SK-N-SH treated with all-trans-retinoic acid at 6 μM for 48 hours (cell line): ENCODE measurements at regions not wholly inside any gene's neighbourhood (a gene's known extent, or its start where the extent isn't known, plus 50 kb on each side); places are given as distances from the start of the nearest gene placed in this dataset.

Experiments used
- ATAC-seq: fragments of 200-7000 bp; cut with Tn5 transposase; 3 replicates; pipeline ENCODE4 v1.9.1; 2020; ENCODE audit warnings: mild to moderate bottlenecking, moderate library complexity
- ARNTL ChIP-seq: fragments of 450-650 bp; formaldehyde crosslinking; IDR thresholded peaks from 2 replicates; pipeline ENCODE4 v1.5.0; 2020; ENCODE audit warnings: low read depth, mild to moderate bottlenecking, moderate library complexity, borderline replicate concordance
- BACH2 ChIP-seq: fragments of 250-450 bp; sonication (Bioruptor Pico); IDR thresholded peaks from 2 replicates; pipeline ENCODE4 v1.9.0; 2021; ENCODE audit warnings: mild to moderate bottlenecking, borderline replicate concordance
- CSDC2 ChIP-seq: fragments of 250-450 bp; sonication (Bioruptor Pico); IDR thresholded peaks from 2 replicates; pipeline ENCODE4 v1.5.0; 2020; ENCODE audit warnings: mild to moderate bottlenecking, moderate library complexity
- ESRRG ChIP-seq: fragments of 250-450 bp; sonication (Bioruptor Pico); IDR thresholded peaks from 2 replicates; pipeline ENCODE4 v1.6.1; 2021; ENCODE audit warnings: mild to moderate bottlenecking
- GLIS3 ChIP-seq: fragments of 250-450 bp; sonication (Bioruptor Pico); IDR thresholded peaks from 2 replicates; pipeline ENCODE4 v1.5.0; 2020; ENCODE audit warnings: mild to moderate bottlenecking, moderate library complexity
- ISL1 ChIP-seq: fragments of 250-450 bp; sonication (Bioruptor Pico); IDR thresholded peaks from 2 replicates; pipeline ENCODE4 v2.1.2; 2022; ENCODE audit warnings: mild to moderate bottlenecking, moderate library complexity
- OSR1 ChIP-seq: fragments of 250-450 bp; sonication (Bioruptor Pico); IDR thresholded peaks from 2 replicates; pipeline ENCODE4 v1.8.0; 2022; ENCODE audit warnings: moderate library complexity, mild to moderate bottlenecking, inconsistent platforms
- PPARA ChIP-seq: fragments of 250-450 bp; sonication (Bioruptor Pico); IDR thresholded peaks from 2 replicates; pipeline ENCODE4 v1.5.0; 2020; ENCODE audit warnings: mild to moderate bottlenecking, borderline replicate concordance
- RARB ChIP-seq: fragments of 250-450 bp; sonication (Bioruptor Pico); IDR thresholded peaks from 2 replicates; pipeline ENCODE4 v1.8.0; 2021; ENCODE audit warnings: mild to moderate bottlenecking, moderate library complexity
- SNAI2 ChIP-seq: fragments of 250-450 bp; sonication (Bioruptor Pico); IDR thresholded peaks from 2 replicates; pipeline ENCODE4 v1.5.0; 2020; ENCODE audit warnings: mild to moderate bottlenecking, moderate library complexity
- TCF4 ChIP-seq: fragments of 250-450 bp; sonication (Bioruptor Pico); IDR thresholded peaks from 2 replicates; pipeline ENCODE4 v1.8.0; 2021; ENCODE audit warnings: mild to moderate bottlenecking, moderate library complexity, borderline replicate concordance
- TOX ChIP-seq: fragments of 250-450 bp; sonication (Bioruptor Pico); IDR thresholded peaks from 2 replicates; pipeline ENCODE4 v1.8.0; 2021; ENCODE audit warnings: mild to moderate bottlenecking, moderate library complexity, borderline replicate concordance
- ZC3H10 ChIP-seq: fragments of 250-450 bp; sonication (Bioruptor Pico); IDR thresholded peaks from 2 replicates; pipeline ENCODE4 v1.5.1; 2021; ENCODE audit warnings: mild to moderate bottlenecking, moderate library complexity
- ZFP3 ChIP-seq: fragments of 250-450 bp; sonication (Bioruptor Pico); IDR thresholded peaks from 2 replicates; pipeline ENCODE4 v1.5.0; 2020; ENCODE audit warnings: mild to moderate bottlenecking, moderate library complexity
- ZFP30 ChIP-seq: fragments of 450-650 bp; formaldehyde crosslinking; IDR thresholded peaks from 2 replicates; pipeline ENCODE4 v1.5.0; 2022; ENCODE audit warnings: mild to moderate bottlenecking, moderate library complexity
- ZNF565 ChIP-seq: fragments of 450-650 bp; formaldehyde crosslinking; conservative IDR thresholded peaks from 2 replicates; pipeline ENCODE4 v1.5.0; 2020; ENCODE audit warnings: low read depth, mild to moderate bottlenecking, moderate library complexity
- ZNF70 ChIP-seq: fragments of 450-650 bp; formaldehyde crosslinking; IDR thresholded peaks from 2 replicates; pipeline ENCODE4 v1.5.0; 2020; ENCODE audit warnings: mild to moderate bottlenecking, moderate library complexity
- ZNF8 ChIP-seq: fragments of 450-650 bp; formaldehyde crosslinking; IDR thresholded peaks from 2 replicates; pipeline ENCODE4 v1.5.0; 2020; ENCODE audit warnings: mild to moderate bottlenecking, moderate library complexity
- TF ChIP-seq, protein P1 (sequence below): fragments of 250-450 bp; sonication (Bioruptor Pico); IDR thresholded peaks from 2 replicates; pipeline ENCODE4 v1.5.0; 2020; ENCODE audit warnings: mild to moderate bottlenecking, moderate library complexity
- TF ChIP-seq, protein P2 (sequence below): fragments of 250-450 bp; sonication (Bioruptor Pico); IDR thresholded peaks from 2 replicates; pipeline ENCODE4 v1.8.0; 2021; ENCODE audit warnings: low read depth, mild to moderate bottlenecking, moderate library complexity, borderline replicate concordance
- TF ChIP-seq, protein P3 (sequence below): fragments of 250-450 bp; sonication (Bioruptor Pico); IDR thresholded peaks from 2 replicates; pipeline ENCODE4 v1.5.1; 2020; ENCODE audit warnings: low read depth, mild to moderate bottlenecking, moderate library complexity
- TF ChIP-seq, protein P4 (sequence below): fragments of 250-450 bp; sonication (Bioruptor Pico); IDR thresholded peaks from 2 replicates; pipeline ENCODE4 v1.5.1; 2021; ENCODE audit warnings: mild to moderate bottlenecking, moderate library complexity
- TF ChIP-seq, protein P5 (sequence below): fragments of 250-450 bp; sonication (Bioruptor Pico); IDR thresholded peaks from 2 replicates; pipeline ENCODE4 v1.8.0; 2020; ENCODE audit warnings: mild to moderate bottlenecking, moderate library complexity, borderline replicate concordance

DNA sequence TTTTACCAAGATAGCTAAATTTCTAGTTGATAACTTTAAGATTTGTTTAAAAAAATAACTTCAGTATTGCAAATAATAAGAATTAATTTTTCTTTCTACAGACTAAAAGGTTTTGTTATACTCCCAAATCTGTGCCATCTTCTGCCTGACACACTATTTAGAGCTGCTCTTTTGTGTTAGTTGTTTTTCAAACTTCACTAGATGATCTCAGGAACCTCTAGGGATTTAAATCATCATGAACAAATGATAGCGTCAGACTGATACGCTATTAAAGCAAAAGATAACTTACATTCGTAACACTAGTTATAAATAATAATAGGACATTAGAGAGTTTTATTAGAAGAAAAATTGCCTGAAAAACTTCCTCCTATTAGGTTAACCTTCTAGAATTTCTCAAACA lies 243.1 kb upstream of the CXADR start:
- TF ChIP-seq TCF4 (CRISPR knock-in tag) (no peak), ZFP30 (CRISPR knock-in tag) (no peak), ZNF565 (CRISPR knock-in tag) (no peak), ESRRG (CRISPR knock-in tag) (no peak), GLIS3 (CRISPR knock-in tag) (no peak), TOX (CRISPR knock-in tag) (no peak), ARNTL (CRISPR knock-in tag) (no peak), ZC3H10 (no peak), OSR1 (CRISPR knock-in tag) (no peak), ISL1 (no peak), SNAI2 (CRISPR knock-in tag) (no peak), ZFP3 (CRISPR knock-in tag) (no peak), RARB (CRISPR knock-in tag) (no peak), PPARA (CRISPR knock-in tag) (no peak), ZNF70 (CRISPR knock-in tag) (no peak)
- TF ChIP-seq, protein P1, sequence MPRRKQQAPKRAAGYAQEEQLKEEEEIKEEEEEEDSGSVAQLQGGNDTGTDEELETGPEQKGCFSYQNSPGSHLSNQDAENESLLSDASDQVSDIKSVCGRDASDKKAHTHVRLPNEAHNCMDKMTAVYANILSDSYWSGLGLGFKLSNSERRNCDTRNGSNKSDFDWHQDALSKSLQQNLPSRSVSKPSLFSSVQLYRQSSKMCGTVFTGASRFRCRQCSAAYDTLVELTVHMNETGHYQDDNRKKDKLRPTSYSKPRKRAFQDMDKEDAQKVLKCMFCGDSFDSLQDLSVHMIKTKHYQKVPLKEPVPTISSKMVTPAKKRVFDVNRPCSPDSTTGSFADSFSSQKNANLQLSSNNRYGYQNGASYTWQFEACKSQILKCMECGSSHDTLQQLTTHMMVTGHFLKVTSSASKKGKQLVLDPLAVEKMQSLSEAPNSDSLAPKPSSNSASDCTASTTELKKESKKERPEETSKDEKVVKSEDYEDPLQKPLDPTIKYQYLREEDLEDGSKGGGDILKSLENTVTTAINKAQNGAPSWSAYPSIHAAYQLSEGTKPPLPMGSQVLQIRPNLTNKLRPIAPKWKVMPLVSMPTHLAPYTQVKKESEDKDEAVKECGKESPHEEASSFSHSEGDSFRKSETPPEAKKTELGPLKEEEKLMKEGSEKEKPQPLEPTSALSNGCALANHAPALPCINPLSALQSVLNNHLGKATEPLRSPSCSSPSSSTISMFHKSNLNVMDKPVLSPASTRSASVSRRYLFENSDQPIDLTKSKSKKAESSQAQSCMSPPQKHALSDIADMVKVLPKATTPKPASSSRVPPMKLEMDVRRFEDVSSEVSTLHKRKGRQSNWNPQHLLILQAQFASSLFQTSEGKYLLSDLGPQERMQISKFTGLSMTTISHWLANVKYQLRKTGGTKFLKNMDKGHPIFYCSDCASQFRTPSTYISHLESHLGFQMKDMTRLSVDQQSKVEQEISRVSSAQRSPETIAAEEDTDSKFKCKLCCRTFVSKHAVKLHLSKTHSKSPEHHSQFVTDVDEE (CRISPR knock-in tag): no peak
- TF ChIP-seq, protein P2, sequence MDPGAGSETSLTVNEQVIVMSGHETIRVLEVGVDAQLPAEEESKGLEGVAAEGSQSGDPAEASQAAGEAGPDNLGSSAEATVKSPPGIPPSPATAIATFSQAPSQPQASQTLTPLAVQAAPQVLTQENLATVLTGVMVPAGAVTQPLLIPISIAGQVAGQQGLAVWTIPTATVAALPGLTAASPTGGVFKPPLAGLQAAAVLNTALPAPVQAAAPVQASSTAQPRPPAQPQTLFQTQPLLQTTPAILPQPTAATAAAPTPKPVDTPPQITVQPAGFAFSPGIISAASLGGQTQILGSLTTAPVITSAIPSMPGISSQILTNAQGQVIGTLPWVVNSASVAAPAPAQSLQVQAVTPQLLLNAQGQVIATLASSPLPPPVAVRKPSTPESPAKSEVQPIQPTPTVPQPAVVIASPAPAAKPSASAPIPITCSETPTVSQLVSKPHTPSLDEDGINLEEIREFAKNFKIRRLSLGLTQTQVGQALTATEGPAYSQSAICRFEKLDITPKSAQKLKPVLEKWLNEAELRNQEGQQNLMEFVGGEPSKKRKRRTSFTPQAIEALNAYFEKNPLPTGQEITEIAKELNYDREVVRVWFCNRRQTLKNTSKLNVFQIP: no peak
- TF ChIP-seq, protein P3, sequence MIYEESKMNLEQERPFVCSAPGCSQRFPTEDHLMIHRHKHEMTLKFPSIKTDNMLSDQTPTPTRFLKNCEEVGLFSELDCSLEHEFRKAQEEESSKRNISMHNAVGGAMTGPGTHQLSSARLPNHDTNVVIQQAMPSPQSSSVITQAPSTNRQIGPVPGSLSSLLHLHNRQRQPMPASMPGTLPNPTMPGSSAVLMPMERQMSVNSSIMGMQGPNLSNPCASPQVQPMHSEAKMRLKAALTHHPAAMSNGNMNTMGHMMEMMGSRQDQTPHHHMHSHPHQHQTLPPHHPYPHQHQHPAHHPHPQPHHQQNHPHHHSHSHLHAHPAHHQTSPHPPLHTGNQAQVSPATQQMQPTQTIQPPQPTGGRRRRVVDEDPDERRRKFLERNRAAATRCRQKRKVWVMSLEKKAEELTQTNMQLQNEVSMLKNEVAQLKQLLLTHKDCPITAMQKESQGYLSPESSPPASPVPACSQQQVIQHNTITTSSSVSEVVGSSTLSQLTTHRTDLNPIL: no peak
- TF ChIP-seq, protein P4, sequence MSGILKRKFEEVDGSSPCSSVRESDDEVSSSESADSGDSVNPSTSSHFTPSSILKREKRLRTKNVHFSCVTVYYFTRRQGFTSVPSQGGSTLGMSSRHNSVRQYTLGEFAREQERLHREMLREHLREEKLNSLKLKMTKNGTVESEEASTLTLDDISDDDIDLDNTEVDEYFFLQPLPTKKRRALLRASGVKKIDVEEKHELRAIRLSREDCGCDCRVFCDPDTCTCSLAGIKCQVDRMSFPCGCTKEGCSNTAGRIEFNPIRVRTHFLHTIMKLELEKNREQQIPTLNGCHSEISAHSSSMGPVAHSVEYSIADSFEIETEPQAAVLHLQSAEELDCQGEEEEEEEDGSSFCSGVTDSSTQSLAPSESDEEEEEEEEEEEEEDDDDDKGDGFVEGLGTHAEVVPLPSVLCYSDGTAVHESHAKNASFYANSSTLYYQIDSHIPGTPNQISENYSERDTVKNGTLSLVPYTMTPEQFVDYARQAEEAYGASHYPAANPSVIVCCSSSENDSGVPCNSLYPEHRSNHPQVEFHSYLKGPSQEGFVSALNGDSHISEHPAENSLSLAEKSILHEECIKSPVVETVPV: no peak
- TF ChIP-seq, protein P5, sequence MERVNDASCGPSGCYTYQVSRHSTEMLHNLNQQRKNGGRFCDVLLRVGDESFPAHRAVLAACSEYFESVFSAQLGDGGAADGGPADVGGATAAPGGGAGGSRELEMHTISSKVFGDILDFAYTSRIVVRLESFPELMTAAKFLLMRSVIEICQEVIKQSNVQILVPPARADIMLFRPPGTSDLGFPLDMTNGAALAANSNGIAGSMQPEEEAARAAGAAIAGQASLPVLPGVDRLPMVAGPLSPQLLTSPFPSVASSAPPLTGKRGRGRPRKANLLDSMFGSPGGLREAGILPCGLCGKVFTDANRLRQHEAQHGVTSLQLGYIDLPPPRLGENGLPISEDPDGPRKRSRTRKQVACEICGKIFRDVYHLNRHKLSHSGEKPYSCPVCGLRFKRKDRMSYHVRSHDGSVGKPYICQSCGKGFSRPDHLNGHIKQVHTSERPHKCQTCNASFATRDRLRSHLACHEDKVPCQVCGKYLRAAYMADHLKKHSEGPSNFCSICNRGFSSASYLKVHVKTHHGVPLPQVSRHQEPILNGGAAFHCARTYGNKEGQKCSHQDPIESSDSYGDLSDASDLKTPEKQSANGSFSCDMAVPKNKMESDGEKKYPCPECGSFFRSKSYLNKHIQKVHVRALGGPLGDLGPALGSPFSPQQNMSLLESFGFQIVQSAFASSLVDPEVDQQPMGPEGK (CRISPR knock-in tag): no peak
- no peak for ATAC-seq

DNA sequence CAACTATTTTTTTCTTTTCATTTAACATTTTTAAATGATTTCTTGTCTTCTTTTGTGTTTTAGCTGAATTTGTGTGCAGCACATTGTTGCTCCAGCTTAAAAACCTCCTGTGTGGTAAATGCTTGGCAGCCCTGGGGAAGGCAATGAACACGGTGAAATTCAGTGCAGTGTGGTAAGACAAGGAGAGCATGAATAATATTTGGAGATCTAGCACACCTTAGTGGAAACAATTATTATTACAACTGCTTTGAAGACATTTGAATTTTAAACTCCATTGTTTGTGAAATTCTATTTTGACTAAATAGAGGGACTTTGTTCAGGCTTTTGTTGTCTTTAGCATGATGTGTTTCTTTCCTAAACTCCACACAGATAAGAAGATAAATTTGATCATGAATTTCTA lies 242.6 kb upstream of the CXADR start:
- no peak for ATAC-seq
- TF ChIP-seq ZNF8 (CRISPR knock-in tag) (peak; percentile 84), ESRRG (CRISPR knock-in tag) (no peak), GLIS3 (CRISPR knock-in tag) (no peak)
- TF ChIP-seq, all 23 proteins: peak for 1

DNA sequence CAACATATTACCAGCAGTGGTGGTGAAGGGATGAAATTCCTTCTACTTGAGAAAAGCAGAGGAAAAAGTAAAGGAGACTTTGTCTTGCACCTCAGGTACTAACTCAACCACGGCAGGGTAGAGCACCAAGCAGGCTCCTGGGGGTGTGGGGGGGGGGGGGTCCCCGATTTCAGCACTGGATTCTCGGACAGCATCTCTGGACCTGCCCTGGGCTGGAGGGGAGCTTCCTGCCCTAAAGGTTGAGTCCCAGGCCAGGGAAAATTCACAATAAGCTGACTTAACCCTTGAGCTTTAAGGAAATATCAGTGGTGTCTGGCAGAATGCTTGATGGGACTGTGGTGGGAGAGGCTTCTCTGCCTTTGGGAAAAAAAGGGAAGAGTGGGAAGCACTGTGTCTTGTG lies 233.2 kb upstream of the CXADR start:
- ATAC-seq: no peak
- TF ChIP-seq BACH2: no peak
- TF ChIP-seq, protein P5 (CRISPR knock-in tag): no peak
- TF ChIP-seq, protein P3: no peak
- TF ChIP-seq CSDC2 (CRISPR knock-in tag): no peak
- no peak for TF ChIP-seq ARNTL (CRISPR knock-in tag)
- TF ChIP-seq, protein P2: no peak
- TF ChIP-seq RARB (CRISPR knock-in tag): no peak
- TF ChIP-seq, protein P4: no peak
- no peak for TF ChIP-seq SNAI2 (CRISPR knock-in tag)
- TF ChIP-seq PPARA (CRISPR knock-in tag): no peak
- no peak for TF ChIP-seq ZC3H10
